ENCODE measurements at regions not wholly inside any gene's neighbourhood (a gene's known extent, or its start where the extent isn't known, plus 50 kb on each side); places are given as distances from the start of the nearest gene placed in this dataset.
"Not testable (repeated sequence)": the region's sequence is repeated elsewhere in the genome, so short reads cannot be mapped to it uniquely, and the experiment has no call there.

- not testable (repeated sequence) for TF ChIP-seq CTCF (IDR thresholded peaks at IDR 0.05); ZFX (IDR thresholded peaks at IDR 0.05; ENCODE audit: borderline replicate concordance)
Measured at GRCh38 chr2:90244902-90245765, 1553.7 kb downstream of the RPIA start.
